HG03159 (cell line): ENCODE measurements at regions not wholly inside any gene's neighbourhood (a gene's known extent, or its start where the extent isn't known, plus 50 kb on each side); places are given as distances from the start of the nearest gene placed in this dataset.

Source experiments
- ATAC-seq: cut with Tn5 transposase; IDR thresholded peaks from one replicate; pipeline ENCODE4 v1.9.1; 2021; ENCODE audit warnings: mild to moderate bottlenecking, moderate library complexity; ENCODE audit not compliant: unreplicated experiment

DNA sequence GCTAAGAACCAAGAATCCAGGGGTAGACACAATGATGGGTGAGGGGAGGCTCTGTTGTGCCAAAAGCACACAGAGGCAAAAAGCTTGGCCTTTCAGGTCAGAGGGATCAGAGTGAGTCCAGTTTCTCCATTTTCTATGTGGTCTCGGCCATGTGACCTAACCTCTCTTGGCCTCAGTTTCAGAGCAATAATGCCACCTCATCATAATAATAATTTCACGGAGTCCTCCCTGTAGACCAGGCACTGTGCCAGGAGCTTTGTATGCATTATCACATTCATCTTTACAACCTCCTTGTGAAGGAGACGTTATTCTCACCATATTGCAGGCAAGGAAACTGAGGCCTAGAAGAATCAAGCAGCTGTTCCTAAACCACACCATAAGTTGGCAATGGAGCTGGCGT, 120.2 kb downstream of the WT1 start:
- ATAC-seq, result no peak

DNA sequence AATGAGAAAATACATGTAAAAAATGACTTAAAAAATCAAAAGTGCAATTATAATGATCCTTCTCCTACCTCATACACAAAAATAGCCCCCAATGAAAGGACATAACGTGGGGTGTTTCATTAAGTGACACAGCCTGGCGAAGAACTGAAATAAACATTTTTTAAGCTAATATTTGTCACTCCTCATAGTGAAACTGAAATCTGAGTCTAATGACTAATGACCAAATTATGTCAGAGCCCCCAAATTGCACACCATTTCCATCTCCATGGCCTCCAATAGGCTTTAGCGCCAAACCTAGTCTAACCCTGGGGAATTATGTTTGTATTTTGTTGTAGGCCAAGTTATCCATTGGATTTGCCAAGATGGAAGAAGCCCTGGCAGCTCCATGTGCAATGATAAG, 119.1 kb downstream of the WT1 start:
- no peak for ATAC-seq

DNA sequence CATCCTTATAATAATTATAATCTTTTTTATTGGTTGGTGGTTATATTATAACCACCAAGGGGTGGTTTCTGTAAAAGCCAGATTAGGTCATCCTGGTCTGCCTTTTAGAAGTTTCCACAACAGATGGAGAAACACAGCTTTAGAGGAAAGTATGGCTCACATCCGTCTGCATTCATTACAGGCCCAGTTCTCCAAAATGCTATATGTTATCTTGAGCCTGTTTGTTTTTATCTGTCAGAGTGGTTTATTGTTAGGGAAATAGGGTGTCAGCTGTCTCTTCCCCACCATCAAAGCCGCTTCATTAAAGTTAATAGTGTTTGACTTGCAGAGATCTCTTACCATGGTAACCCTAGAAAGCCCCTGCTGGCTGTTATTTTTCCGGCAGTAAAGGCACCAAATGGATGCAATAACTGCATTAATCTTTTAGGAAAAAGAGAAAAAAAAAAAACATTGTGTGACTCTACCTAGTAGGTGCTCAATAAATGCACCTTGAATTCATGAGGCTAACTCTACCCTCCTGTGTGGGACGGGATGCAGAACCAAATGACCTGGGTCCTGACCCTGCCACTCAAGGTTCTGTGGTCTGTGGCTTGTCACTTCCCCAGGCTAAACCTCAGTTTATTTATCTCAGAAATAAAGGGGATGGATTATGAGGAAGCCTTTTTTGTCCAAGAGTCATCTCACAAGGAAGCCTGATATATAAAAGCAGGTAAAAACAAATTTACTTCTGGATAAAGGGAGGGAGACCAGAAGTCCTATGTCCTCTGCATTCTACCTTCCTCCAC, 118.3 kb downstream of the WT1 start:
- no peak for ATAC-seq

DNA sequence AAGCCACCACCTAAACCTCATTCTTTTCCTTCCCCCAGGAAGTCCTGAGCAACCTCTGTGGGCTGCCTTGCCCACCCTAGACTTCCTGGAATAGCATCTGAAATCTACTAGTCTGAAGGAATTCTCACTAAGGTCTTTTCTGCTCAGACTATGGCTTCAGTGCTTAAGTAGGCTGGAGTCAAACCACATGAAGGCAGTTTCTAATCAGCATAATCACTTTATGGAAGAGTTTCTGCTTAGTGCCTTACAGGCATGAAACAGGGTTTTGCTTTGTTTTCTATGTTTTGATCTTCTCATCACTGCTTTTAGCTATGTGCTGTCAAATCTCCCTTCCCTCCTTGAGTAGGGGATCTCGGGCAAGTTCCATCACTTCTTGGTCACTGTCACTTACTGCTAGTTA, 117.7 kb downstream of the WT1 start:
- ATAC-seq, result no peak

GRCh38 chr11:32318071-32319055, 117.0 kb downstream of the WT1 start:
- no peak for ATAC-seq

DNA sequence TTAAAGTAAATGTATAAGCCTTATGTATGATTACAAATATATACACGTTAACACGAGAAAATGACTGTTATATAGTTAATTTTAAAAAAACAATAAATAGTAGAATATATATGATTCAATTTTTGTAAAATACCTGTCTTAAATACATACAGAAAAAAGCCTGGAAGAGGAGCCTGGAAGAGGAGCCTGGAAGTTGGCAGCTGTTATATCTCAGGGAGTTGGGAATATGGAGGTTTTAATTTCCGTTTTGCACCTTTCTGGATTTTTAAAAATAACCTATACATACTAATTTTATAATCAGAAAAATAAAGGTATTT, 111.6 kb downstream of the WT1 start:
- ATAC-seq, result no peak

DNA sequence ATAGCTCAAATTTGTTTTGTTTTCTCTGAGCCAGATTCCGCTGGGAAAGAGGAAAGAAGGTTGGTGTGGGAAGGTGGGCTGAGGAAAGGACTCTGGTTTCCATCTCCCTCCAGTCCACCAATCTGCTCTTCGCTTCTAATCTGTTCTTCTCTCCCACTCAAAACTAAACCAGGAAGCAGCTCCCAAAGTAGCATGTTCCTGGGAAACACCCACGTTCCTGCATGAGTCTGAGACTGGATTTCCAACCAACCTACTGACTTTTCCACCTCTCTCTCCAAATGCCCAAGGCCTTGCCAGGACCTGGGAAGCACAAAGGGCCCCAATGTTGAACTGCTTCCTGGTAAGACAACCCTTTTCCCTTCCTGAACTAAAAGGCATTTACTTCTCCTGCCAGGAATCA, 110.2 kb downstream of the WT1 start:
- no peak for ATAC-seq

DNA sequence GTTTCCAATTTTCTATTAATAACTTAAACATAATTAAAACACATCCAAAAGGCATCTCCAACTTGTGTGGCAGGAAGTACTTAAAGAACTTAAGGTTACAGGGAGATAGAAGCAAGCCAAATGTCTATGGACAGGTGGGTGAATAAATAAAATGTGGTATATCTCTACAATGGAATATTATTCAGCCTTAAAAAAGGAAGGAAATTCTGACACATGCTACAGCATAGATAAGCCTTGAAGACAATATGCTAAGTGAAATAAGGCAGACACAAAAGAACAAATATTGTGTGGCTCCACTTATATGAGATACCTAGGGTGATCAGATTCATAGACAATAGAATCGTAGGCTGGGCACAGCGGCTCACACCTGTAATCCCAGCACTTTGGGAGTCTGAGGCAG, 109.6 kb downstream of the WT1 start:
- ATAC-seq, result no peak

- no peak for ATAC-seq
Measured at GRCh38 chr11:32326522-32326921, 108.8 kb downstream of the WT1 start.

GRCh38 chr11:32328392-32328791, 106.9 kb downstream of the WT1 start:
- no peak for ATAC-seq

- no peak for ATAC-seq
Measured at GRCh38 chr11:32331098-32331497, 104.2 kb downstream of the WT1 start.

- no peak for ATAC-seq
Measured at GRCh38 chr11:32331792-32332191, 103.5 kb downstream of the WT1 start.

GRCh38 chr11:32332990-32333319, 102.4 kb downstream of the WT1 start:
- no peak for ATAC-seq

DNA sequence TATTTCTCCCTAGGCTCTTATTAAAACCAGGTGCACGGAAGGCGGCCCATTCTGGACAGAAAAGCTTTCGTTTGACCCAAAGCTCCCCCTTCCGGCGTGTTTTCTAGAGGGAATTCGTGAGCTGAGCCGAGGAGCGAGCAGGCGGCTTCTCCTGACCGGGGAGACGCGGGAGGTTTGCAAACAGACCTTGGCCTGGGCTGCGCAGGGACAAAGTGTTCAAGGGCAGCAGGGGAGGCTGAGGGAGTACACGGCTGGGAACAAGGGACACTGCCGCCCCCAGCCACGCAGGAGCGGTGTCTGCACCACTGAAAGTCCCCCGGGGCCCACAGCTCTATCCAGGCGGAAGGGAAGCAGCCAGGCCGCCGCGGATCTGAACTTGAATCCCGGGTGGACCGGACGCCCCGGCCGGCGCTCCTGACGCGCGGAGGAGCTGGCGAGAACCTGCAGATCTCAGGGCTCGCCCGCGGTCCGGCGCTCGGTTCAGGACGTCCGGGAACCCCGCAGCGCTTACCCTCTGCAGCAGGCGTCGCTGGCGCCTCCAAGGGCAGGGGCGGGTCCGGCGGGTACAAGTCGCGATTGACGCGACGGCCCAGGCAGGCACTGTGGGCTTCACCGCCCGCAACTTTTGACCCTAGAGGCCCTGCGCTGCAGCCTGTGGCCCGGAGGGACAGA, 101.9 kb downstream of the WT1 start:
- ATAC-seq, result peak; percentile 49

- no peak for ATAC-seq
Measured at GRCh38 chr11:32334822-32335221, 100.5 kb downstream of the WT1 start.
